ENCODE measurements at regions not wholly inside any gene's neighbourhood (a gene's known extent, or its start where the extent isn't known, plus 50 kb on each side); places are given as distances from the start of the nearest gene placed in this dataset.

GRCh38 chr2:41907141-41907540 lies 140.7 kb upstream of the PKDCC start:
- no peaks in the 10 kb centered on the region for H3K36me3 Mint-ChIP-seq
- Histone ChIP-seq H3K79me2 (ENCODE audit: low read depth) (no peaks in the 10 kb centered on the region), H3K9me3 (ENCODE audit: low read depth) (no peaks in the 10 kb centered on the region), H3K4me2 (no peak overlapping the region), H3F3A (ENCODE audit: low read depth) (peaks cover 8% of the 10 kb centered on the region), H3K36me3 (no peaks in the 10 kb centered on the region), H3K4me1 (peaks cover 15% of the 10 kb centered on the region), H3K9ac (no peak overlapping the region), H2AFZ (replicated peaks) (no peak overlapping the region), H3K4me3 (no peak overlapping the region), H3K27ac (no peak overlapping the region), H4K20me1 (ENCODE audit: low read depth) (no peaks in the 10 kb centered on the region), H3K27me3 (no peaks in the 10 kb centered on the region)
- no peak overlapping the region for H3K4me3 Mint-ChIP-seq
- no peak overlapping the region for H3K27ac Mint-ChIP-seq
- no peak for DNase-seq (ENCODE audit: low spot score)
- TF ChIP-seq EZH2phosphoT487 (IDR thresholded peaks at IDR 0.05), result no peak
- TF ChIP-seq CTCF (IDR thresholded peaks at IDR 0.05), result no peak
- no peak for TF ChIP-seq EZH2 (IDR thresholded peaks at IDR 0.05)
- peaks cover 7% of the 10 kb centered on the region for H3K27me3 Mint-ChIP-seq (ENCODE audit: insufficient read depth, low read depth)
- H3K4me1 Mint-ChIP-seq, result peaks cover 11% of the 10 kb centered on the region
- no peaks in the 10 kb centered on the region for H3K9me3 Mint-ChIP-seq

- Mint-ChIP-seq H3K4me3 (no peak overlapping the region), H3K4me1 (peaks cover 11% of the 10 kb centered on the region), H3K27me3 (ENCODE audit: insufficient read depth, low read depth) (peaks cover 7% of the 10 kb centered on the region), H3K36me3 (no peaks in the 10 kb centered on the region), H3K9me3 (no peaks in the 10 kb centered on the region), H3K27ac (no peak overlapping the region)
- H3F3A ChIP-seq (ENCODE audit: low read depth), result peaks cover 8% of the 10 kb centered on the region
- TF ChIP-seq EZH2phosphoT487 (IDR thresholded peaks at IDR 0.05) (no peak), CTCF (IDR thresholded peaks at IDR 0.05) (no peak), EZH2 (IDR thresholded peaks at IDR 0.05) (no peak)
- no peaks in the 10 kb centered on the region for H4K20me1 ChIP-seq (ENCODE audit: low read depth)
- no peaks in the 10 kb centered on the region for H3K27me3 ChIP-seq
- no peak overlapping the region for H3K27ac ChIP-seq
- H3K79me2 ChIP-seq (ENCODE audit: low read depth), result no peaks in the 10 kb centered on the region
- no peaks in the 10 kb centered on the region for H3K36me3 ChIP-seq
- H3K4me2 ChIP-seq, result no peak overlapping the region
- no peak overlapping the region for H2AFZ ChIP-seq (replicated peaks)
- peaks cover 15% of the 10 kb centered on the region for H3K4me1 ChIP-seq
- no peaks in the 10 kb centered on the region for H3K9me3 ChIP-seq (ENCODE audit: low read depth)
- no peak for DNase-seq (ENCODE audit: low spot score)
- no peak overlapping the region for H3K9ac ChIP-seq
- H3K4me3 ChIP-seq, result no peak overlapping the region
Measured at GRCh38 chr2:41907771-41908207, 140.0 kb upstream of the PKDCC start.

GRCh38 chr2:41908349-41908748 lies 139.5 kb upstream of the PKDCC start:
- Mint-ChIP-seq H3K27me3 (ENCODE audit: insufficient read depth, low read depth) (peaks cover 4% of the 10 kb centered on the region), H3K4me1 (peaks cover 11% of the 10 kb centered on the region), H3K9me3 (no peaks in the 10 kb centered on the region), H3K27ac (no peak overlapping the region), H3K4me3 (no peak overlapping the region), H3K36me3 (no peaks in the 10 kb centered on the region)
- TF ChIP-seq EZH2 (IDR thresholded peaks at IDR 0.05), result no peak
- Histone ChIP-seq H3F3A (ENCODE audit: low read depth) (peaks cover 8% of the 10 kb centered on the region), H3K4me1 (peaks cover 15% of the 10 kb centered on the region), H3K27me3 (no peaks in the 10 kb centered on the region), H3K27ac (no peak overlapping the region), H4K20me1 (ENCODE audit: low read depth) (no peaks in the 10 kb centered on the region), H3K9ac (no peak overlapping the region), H3K9me3 (ENCODE audit: low read depth) (no peaks in the 10 kb centered on the region), H2AFZ (replicated peaks) (no peak overlapping the region), H3K36me3 (no peaks in the 10 kb centered on the region), H3K4me2 (no peak overlapping the region), H3K4me3 (no peak overlapping the region), H3K79me2 (ENCODE audit: low read depth) (no peaks in the 10 kb centered on the region)
- DNase-seq (ENCODE audit: low spot score), result no peak

GRCh38 chr2:41909584-41909983 lies 138.2 kb upstream of the PKDCC start:
- peak; percentile 38 for DNase-seq (ENCODE audit: low spot score)
- Histone ChIP-seq H3K9ac (no peak overlapping the region), H3K4me3 (no peak overlapping the region), H3K9me3 (ENCODE audit: low read depth) (no peaks in the 10 kb centered on the region), H3K36me3 (no peaks in the 10 kb centered on the region), H3K79me2 (ENCODE audit: low read depth) (no peaks in the 10 kb centered on the region), H3K4me1 (peaks cover 15% of the 10 kb centered on the region), H3F3A (ENCODE audit: low read depth) (peaks cover 8% of the 10 kb centered on the region), H3K27ac (no peak overlapping the region), H4K20me1 (ENCODE audit: low read depth) (no peaks in the 10 kb centered on the region), H3K4me2 (peak overlapping the region; percentile 41), H3K27me3 (no peaks in the 10 kb centered on the region), H2AFZ (replicated peaks) (no peak overlapping the region)
- Mint-ChIP-seq H3K36me3 (no peaks in the 10 kb centered on the region), H3K4me3 (no peak overlapping the region), H3K4me1 (peaks cover 11% of the 10 kb centered on the region), H3K27ac (no peak overlapping the region), H3K9me3 (peaks cover 3% of the 10 kb centered on the region), H3K27me3 (ENCODE audit: insufficient read depth, low read depth) (peaks cover 10% of the 10 kb centered on the region)
- TF ChIP-seq CTCF (IDR thresholded peaks at IDR 0.05), result no peak
- TF ChIP-seq EZH2phosphoT487 (IDR thresholded peaks at IDR 0.05), result no peak

Measured in neural progenitor cell (in vitro differentiated cells).